A549 (cell line): ENCODE measurements at regions not wholly inside any gene's neighbourhood (a gene's known extent, or its start where the extent isn't known, plus 50 kb on each side); places are given as distances from the start of the nearest gene placed in this dataset.

Source experiments
- CBX2 ChIP-seq: fragments of 200-600 bp; sonication (generic); IDR thresholded peaks from 2 replicates; pipeline ENCODE4 v1.6.1; 2016; ENCODE audit warnings: low read depth, mild to moderate bottlenecking, borderline replicate concordance
- CHD2 ChIP-seq: fragments of 150-350 bp; IDR thresholded peaks from 2 replicates; pipeline ENCODE4 v1.6.1; 2014; ENCODE audit warnings: low read length; ENCODE audit not compliant: partially characterized antibody
- CTCF ChIP-seq: fragments of >200 bp; sonication (Bioruptor Twin); formaldehyde crosslinking; IDR thresholded peaks from 3 replicates; pipeline ENCODE4 v1.5.1; 2016
- E2F6 ChIP-seq: IDR thresholded peaks from 2 replicates; pipeline ENCODE4 v1.6.1; 2012; ENCODE audit warnings: low read depth, borderline replicate concordance
- ELK1 ChIP-seq: fragments of 150-350 bp; IDR thresholded peaks from 2 replicates; pipeline ENCODE4 v1.6.1; 2014; ENCODE audit warnings: low read depth, mild to moderate bottlenecking, low read length
- EP300 ChIP-seq, 2 experiments: fragments of >200 bp; sonication (Bioruptor Twin); formaldehyde crosslinking; IDR thresholded peaks; 2 replicates in 1 of 2; 3 replicates in 1 of 2; pipeline ENCODE4 v1.6.1; 2016 to 2017
- JUNB ChIP-seq: fragments of >200 bp; sonication (Bioruptor Twin); formaldehyde crosslinking; IDR thresholded peaks from 2 replicates; pipeline ENCODE4 v1.6.1; 2016
- PHF8 ChIP-seq: fragments of 200-600 bp; sonication (generic); IDR thresholded peaks from 2 replicates; pipeline ENCODE4 v1.6.1; 2016; ENCODE audit warnings: low read depth, mild to moderate bottlenecking, antibody characterized with exemption, moderate library complexity, borderline replicate concordance
- POLR2A ChIP-seq: IDR thresholded peaks from 2 replicates; pipeline ENCODE4 v1.6.1; 2012; ENCODE audit warnings: mild to moderate bottlenecking, low read length
- RAD21 ChIP-seq, 2 experiments: fragments of >200 bp in 1 of 2; sonication (Bioruptor Twin) in 1 of 2; formaldehyde crosslinking in 1 of 2; IDR thresholded peaks in 1 of 2; conservative IDR thresholded peaks in 1 of 2; 2 replicates in 1 of 2; 3 replicates in 1 of 2; pipeline ENCODE4 v1.6.1; 2012 to 2018; ENCODE audit warnings: inconsistent platforms in 1 of 2
- TP53 ChIP-seq: fragments of 250-450 bp; sonication (Bioruptor Pico); IDR thresholded peaks from 2 replicates; pipeline ENCODE4 v1.5.0; 2021; ENCODE audit warnings: mild to moderate bottlenecking, moderate library complexity

- TF ChIP-seq PHF8: no peak
- TF ChIP-seq E2F6: no peak
- no peak for TF ChIP-seq CTCF
- TF ChIP-seq CBX2: no peak
- TF ChIP-seq EP300 (IDR thresholded peaks at IDR 0.05): no peak
- TF ChIP-seq POLR2A: no peak
- no peak for TF ChIP-seq CHD2
- no peak for TF ChIP-seq TP53
- TF ChIP-seq ELK1: no peak
- TF ChIP-seq JUNB: no peak
- TF ChIP-seq RAD21 (conservative IDR thresholded peaks at IDR 0.05 in 1 of 2, IDR thresholded peaks at IDR 0.05 in 1 of 2): no peak
Observed at GRCh38 chrY:12615733-12616446, 85.1 kb upstream of the USP9Y start.
